HPDE6-E6E7 (cell line): ENCODE measurements at regions not wholly inside any gene's neighbourhood (a gene's known extent, or its start where the extent isn't known, plus 50 kb on each side); places are given as distances from the start of the nearest gene placed in this dataset.

Experiments used
- DNase-seq: peaks from one replicate; pipeline ENCODE4 v3.0.0; 2011; ENCODE audit warnings: missing footprints; ENCODE audit errors: extremely low spot score

GRCh38 chr7:41367967-41368882 is 334.7 kb downstream of the INHBA start:
- no peak for DNase-seq

- no peak for DNase-seq
These were observed 351.8 kb downstream of the INHBA start for GRCh38 chr7:41351091-41351490.

GRCh38 chr7:41346878-41347277 is 356.0 kb downstream of the INHBA start:
- DNase-seq, result no peak

- DNase-seq, result no peak
These were observed 362.8 kb downstream of the INHBA start for GRCh38 chr7:41339913-41340676.

GRCh38 chr7:41336981-41337380 is 365.9 kb downstream of the INHBA start:
- no peak for DNase-seq

- DNase-seq, result no peak
These were observed 366.4 kb downstream of the INHBA start for GRCh38 chr7:41336455-41336952.

- DNase-seq, result no peak
These were observed 368.6 kb downstream of the INHBA start for GRCh38 chr7:41334071-41334862.

- DNase-seq, result no peak
These were observed 369.4 kb downstream of the INHBA start for GRCh38 chr7:41333511-41333910.

- no peak for DNase-seq
These were observed 371.7 kb downstream of the INHBA start for GRCh38 chr7:41331194-41331593.

- no peak for DNase-seq
These were observed 374.3 kb downstream of the INHBA start for GRCh38 chr7:41328544-41328943.

GRCh38 chr7:41328131-41328530 is 374.8 kb downstream of the INHBA start:
- no peak for DNase-seq

- DNase-seq, result no peak
These were observed 376.3 kb downstream of the INHBA start for GRCh38 chr7:41326616-41327015.

GRCh38 chr7:41323806-41324205 is 379.1 kb downstream of the INHBA start:
- DNase-seq, result no peak

GRCh38 chr7:41319581-41319980 is 383.3 kb downstream of the INHBA start:
- no peak for DNase-seq

GRCh38 chr7:41316410-41316809 is 386.5 kb downstream of the INHBA start:
- no peak for DNase-seq

- DNase-seq, result no peak
These were observed 387.1 kb downstream of the INHBA start for GRCh38 chr7:41315764-41316163.

- DNase-seq, result no peak
These were observed 389.7 kb downstream of the INHBA start for GRCh38 chr7:41313171-41313570.

- DNase-seq, result no peak
These were observed 390.7 kb downstream of the INHBA start for GRCh38 chr7:41312235-41312634.

- no peak for DNase-seq
These were observed 391.6 kb downstream of the INHBA start for GRCh38 chr7:41311301-41311700.

GRCh38 chr7:41306486-41306885 is 396.4 kb downstream of the INHBA start:
- no peak for DNase-seq

- DNase-seq, result no peak
These were observed 397.9 kb downstream of the INHBA start for GRCh38 chr7:41305001-41305400.

GRCh38 chr7:41303709-41304108 is 399.2 kb downstream of the INHBA start:
- DNase-seq, result no peak
